ENCODE measurements at regions not wholly inside any gene's neighbourhood (a gene's known extent, or its start where the extent isn't known, plus 50 kb on each side); places are given as distances from the start of the nearest gene placed in this dataset.

GRCh38 chr1:198978523-198978922, 339.7 kb downstream of the PTPRC start:
- Histone ChIP-seq H3K4me2 (ENCODE audit: insufficient read depth, low read length) (no peak overlapping the region), H3K4me1 (ENCODE audit: insufficient read depth, low read length) (peaks cover 41% of the 10 kb centered on the region), H3K4me3 (ENCODE audit: low read depth in 1 of 2, low read length in 2 of 2) (no peak overlapping the region), H3K9me3 (ENCODE audit: insufficient read depth, low read length, severe bottlenecking) (no peaks in the 10 kb centered on the region), H3K27ac (ENCODE audit: low read length) (0 out of 2 replicates have a peak overlapping the region, but pooled peaks have one; percentile 47), H3K79me2 (ENCODE audit: insufficient read depth, low read length) (peaks cover 94% of the 10 kb centered on the region), H3K27me3 (ENCODE audit: insufficient read depth, low read length, poor library complexity) (no peaks in the 10 kb centered on the region), H4K20me1 (ENCODE audit: insufficient read depth, low read length) (no peaks in the 10 kb centered on the region), H2AFZ (ENCODE audit: low read depth, low read length) (no peak overlapping the region), H3K9ac (ENCODE audit: low read depth, low read length) (no peak overlapping the region), H3K36me3 (ENCODE audit: insufficient read depth, low read length) (peaks cover 10% of the 10 kb centered on the region; the same call in 1 of the 2 replicates)
- TF ChIP-seq CTCF (IDR thresholded peaks at IDR 0.05; ENCODE audit: borderline replicate concordance, extremely low read depth, low read length, poor library complexity, severe bottlenecking) = no peak
- no peak for TF ChIP-seq EZH2 (IDR thresholded peaks at IDR 0.05; ENCODE audit: borderline replicate concordance, low read depth, low read length, severe bottlenecking)
- no peak for ATAC-seq (ENCODE audit: insufficient read depth, low read depth)
- DNase-seq = no peak

GRCh38 chr1:198986036-198986435, 347.2 kb downstream of the PTPRC start:
- Histone ChIP-seq H3K9me3 (ENCODE audit: insufficient read depth, low read length, severe bottlenecking) (no peaks in the 10 kb centered on the region), H4K20me1 (ENCODE audit: insufficient read depth, low read length) (no peaks in the 10 kb centered on the region), H3K27me3 (ENCODE audit: insufficient read depth, low read length, poor library complexity) (no peaks in the 10 kb centered on the region), H3K4me3 (ENCODE audit: low read depth in 1 of 2, low read length in 2 of 2) (no peak overlapping the region), H3K4me2 (ENCODE audit: insufficient read depth, low read length) (no peak overlapping the region), H3K9ac (ENCODE audit: low read depth, low read length) (no peak overlapping the region), H3K36me3 (ENCODE audit: insufficient read depth, low read length) (peaks cover 6% of the 10 kb centered on the region), H3K4me1 (ENCODE audit: insufficient read depth, low read length) (peaks cover 64% of the 10 kb centered on the region), H3K79me2 (ENCODE audit: insufficient read depth, low read length) (peaks cover 98% of the 10 kb centered on the region), H3K27ac (ENCODE audit: low read length) (no peak overlapping the region), H2AFZ (ENCODE audit: low read depth, low read length) (no peak overlapping the region)
- ATAC-seq (ENCODE audit: insufficient read depth, low read depth) = peak; percentile 46; the same call in 1 of the 3 replicates
- no peak for DNase-seq
- TF ChIP-seq EZH2 (IDR thresholded peaks at IDR 0.05; ENCODE audit: borderline replicate concordance, low read depth, low read length, severe bottlenecking) (no peak), CTCF (IDR thresholded peaks at IDR 0.05; ENCODE audit: borderline replicate concordance, extremely low read depth, low read length, poor library complexity, severe bottlenecking) (no peak)

GRCh38 chr1:198986442-198986841, 347.6 kb downstream of the PTPRC start:
- Histone ChIP-seq H3K27ac (ENCODE audit: low read length) (no peak overlapping the region), H3K4me2 (ENCODE audit: insufficient read depth, low read length) (no peak overlapping the region), H3K9me3 (ENCODE audit: insufficient read depth, low read length, severe bottlenecking) (no peaks in the 10 kb centered on the region), H3K36me3 (ENCODE audit: insufficient read depth, low read length) (peaks cover 6% of the 10 kb centered on the region), H2AFZ (ENCODE audit: low read depth, low read length) (no peak overlapping the region), H3K4me1 (ENCODE audit: insufficient read depth, low read length) (peaks cover 60% of the 10 kb centered on the region), H3K9ac (ENCODE audit: low read depth, low read length) (no peak overlapping the region), H3K79me2 (ENCODE audit: insufficient read depth, low read length) (peaks cover 98% of the 10 kb centered on the region), H4K20me1 (ENCODE audit: insufficient read depth, low read length) (no peaks in the 10 kb centered on the region), H3K27me3 (ENCODE audit: insufficient read depth, low read length, poor library complexity) (no peaks in the 10 kb centered on the region), H3K4me3 (ENCODE audit: low read depth in 1 of 2, low read length in 2 of 2) (no peak overlapping the region)
- TF ChIP-seq CTCF (IDR thresholded peaks at IDR 0.05; ENCODE audit: borderline replicate concordance, extremely low read depth, low read length, poor library complexity, severe bottlenecking) (no peak), EZH2 (IDR thresholded peaks at IDR 0.05; ENCODE audit: borderline replicate concordance, low read depth, low read length, severe bottlenecking) (no peak)
- ATAC-seq (ENCODE audit: insufficient read depth, low read depth) (peak; percentile 17; the same call in 1 of the 3 replicates), DNase-seq (no peak)

Measured in DND-41 (cell line).